ENCODE measurements at regions not wholly inside any gene's neighbourhood (a gene's known extent, or its start where the extent isn't known, plus 50 kb on each side); places are given as distances from the start of the nearest gene placed in this dataset.

- Mint-ChIP-seq H3K4me3 (ENCODE audit: unreplicated experiment) (no peak overlapping the region), H3K9me3 (ENCODE audit: unreplicated experiment) (no peaks in the 10 kb centered on the region), H3K27ac (ENCODE audit: unreplicated experiment) (no peak overlapping the region), H3K36me3 (ENCODE audit: low read depth, unreplicated experiment) (no peaks in the 10 kb centered on the region), H3K27me3 (ENCODE audit: unreplicated experiment) (no peaks in the 10 kb centered on the region), H3K4me1 (ENCODE audit: unreplicated experiment) (no peaks in the 10 kb centered on the region)
- TF ChIP-seq CTCF (IDR thresholded peaks at IDR 0.05; ENCODE audit: unreplicated experiment): no peak
- DNase-seq (ENCODE audit: low spot score): no peak
Measured at GRCh38 chr4:175954685-175955084, 111.0 kb upstream of the WDR17 start.

- Mint-ChIP-seq H3K36me3 (ENCODE audit: low read depth, unreplicated experiment) (no peaks in the 10 kb centered on the region), H3K27ac (ENCODE audit: unreplicated experiment) (no peak overlapping the region)
- TF ChIP-seq CTCF (IDR thresholded peaks at IDR 0.05; ENCODE audit: unreplicated experiment): no peak
Measured at GRCh38 chr4:175961604-175962003, 104.0 kb upstream of the WDR17 start.

GRCh38 chr4:175970072-175970471, 95.6 kb upstream of the WDR17 start:
- Mint-ChIP-seq H3K4me1 (ENCODE audit: unreplicated experiment) (peaks cover 6% of the 10 kb centered on the region), H3K4me3 (ENCODE audit: unreplicated experiment) (no peak overlapping the region), H3K27ac (ENCODE audit: unreplicated experiment) (no peak overlapping the region), H3K27me3 (ENCODE audit: unreplicated experiment) (no peaks in the 10 kb centered on the region), H3K9me3 (ENCODE audit: unreplicated experiment) (no peaks in the 10 kb centered on the region), H3K36me3 (ENCODE audit: low read depth, unreplicated experiment) (no peaks in the 10 kb centered on the region)
- no peak for DNase-seq (ENCODE audit: low spot score)
- TF ChIP-seq CTCF (IDR thresholded peaks at IDR 0.05; ENCODE audit: unreplicated experiment): no peak

More at GRCh38 chr4:175961604-175962003, 104.0 kb upstream of the WDR17 start:
- H3K27me3 Mint-ChIP-seq (ENCODE audit: unreplicated experiment): no peaks in the 10 kb centered on the region
- H3K4me3 Mint-ChIP-seq (ENCODE audit: unreplicated experiment): no peak overlapping the region
- H3K9me3 Mint-ChIP-seq (ENCODE audit: unreplicated experiment): no peaks in the 10 kb centered on the region
- H3K4me1 Mint-ChIP-seq (ENCODE audit: unreplicated experiment): no peaks in the 10 kb centered on the region
- DNase-seq (ENCODE audit: low spot score): no peak

- no peaks in the 10 kb centered on the region for H3K9me3 Mint-ChIP-seq (ENCODE audit: unreplicated experiment)
- H3K4me3 Mint-ChIP-seq (ENCODE audit: unreplicated experiment): no peak overlapping the region
Measured at GRCh38 chr4:175970724-175971123, 94.9 kb upstream of the WDR17 start.

More at GRCh38 chr4:175970724-175971123, 94.9 kb upstream of the WDR17 start:
- no peaks in the 10 kb centered on the region for H3K36me3 Mint-ChIP-seq (ENCODE audit: low read depth, unreplicated experiment)
- DNase-seq (ENCODE audit: low spot score): no peak
- H3K4me1 Mint-ChIP-seq (ENCODE audit: unreplicated experiment): peaks cover 6% of the 10 kb centered on the region
- H3K27me3 Mint-ChIP-seq (ENCODE audit: unreplicated experiment): no peaks in the 10 kb centered on the region
- H3K27ac Mint-ChIP-seq (ENCODE audit: unreplicated experiment): no peak overlapping the region
- no peak for TF ChIP-seq CTCF (IDR thresholded peaks at IDR 0.05; ENCODE audit: unreplicated experiment)

Measured in endothelial cell (in vitro differentiated cells).